ENCODE measurements at regions not wholly inside any gene's neighbourhood (a gene's known extent, or its start where the extent isn't known, plus 50 kb on each side); places are given as distances from the start of the nearest gene placed in this dataset.

DNA sequence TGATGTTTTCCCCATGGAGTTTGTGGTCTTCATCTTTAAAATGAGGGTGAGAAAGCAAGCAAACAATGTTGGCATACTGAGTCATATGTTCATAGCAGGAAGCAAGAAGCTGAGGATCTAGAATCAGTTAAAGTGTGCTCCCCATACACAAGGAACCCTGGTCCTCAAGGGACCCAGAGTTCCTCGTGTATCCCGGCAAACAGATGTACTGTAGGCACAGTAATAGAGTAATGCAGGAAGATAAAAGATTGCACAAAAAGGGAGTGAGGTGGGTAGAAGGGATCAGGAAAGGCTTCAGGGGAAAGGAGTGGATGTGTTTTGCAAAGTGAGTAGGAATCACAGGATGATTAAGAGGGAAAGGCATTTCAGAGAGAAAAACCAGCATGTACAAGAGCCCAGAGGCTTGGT lies 412.3 kb upstream of the CDH11 start:
- no peak for DNase-seq (ENCODE audit: low read depth)
- TF ChIP-seq, protein P1, sequence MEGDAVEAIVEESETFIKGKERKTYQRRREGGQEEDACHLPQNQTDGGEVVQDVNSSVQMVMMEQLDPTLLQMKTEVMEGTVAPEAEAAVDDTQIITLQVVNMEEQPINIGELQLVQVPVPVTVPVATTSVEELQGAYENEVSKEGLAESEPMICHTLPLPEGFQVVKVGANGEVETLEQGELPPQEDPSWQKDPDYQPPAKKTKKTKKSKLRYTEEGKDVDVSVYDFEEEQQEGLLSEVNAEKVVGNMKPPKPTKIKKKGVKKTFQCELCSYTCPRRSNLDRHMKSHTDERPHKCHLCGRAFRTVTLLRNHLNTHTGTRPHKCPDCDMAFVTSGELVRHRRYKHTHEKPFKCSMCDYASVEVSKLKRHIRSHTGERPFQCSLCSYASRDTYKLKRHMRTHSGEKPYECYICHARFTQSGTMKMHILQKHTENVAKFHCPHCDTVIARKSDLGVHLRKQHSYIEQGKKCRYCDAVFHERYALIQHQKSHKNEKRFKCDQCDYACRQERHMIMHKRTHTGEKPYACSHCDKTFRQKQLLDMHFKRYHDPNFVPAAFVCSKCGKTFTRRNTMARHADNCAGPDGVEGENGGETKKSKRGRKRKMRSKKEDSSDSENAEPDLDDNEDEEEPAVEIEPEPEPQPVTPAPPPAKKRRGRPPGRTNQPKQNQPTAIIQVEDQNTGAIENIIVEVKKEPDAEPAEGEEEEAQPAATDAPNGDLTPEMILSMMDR (conservative IDR thresholded peaks at IDR 0.05; ENCODE audit: low read depth, low read length), result no peak

DNA sequence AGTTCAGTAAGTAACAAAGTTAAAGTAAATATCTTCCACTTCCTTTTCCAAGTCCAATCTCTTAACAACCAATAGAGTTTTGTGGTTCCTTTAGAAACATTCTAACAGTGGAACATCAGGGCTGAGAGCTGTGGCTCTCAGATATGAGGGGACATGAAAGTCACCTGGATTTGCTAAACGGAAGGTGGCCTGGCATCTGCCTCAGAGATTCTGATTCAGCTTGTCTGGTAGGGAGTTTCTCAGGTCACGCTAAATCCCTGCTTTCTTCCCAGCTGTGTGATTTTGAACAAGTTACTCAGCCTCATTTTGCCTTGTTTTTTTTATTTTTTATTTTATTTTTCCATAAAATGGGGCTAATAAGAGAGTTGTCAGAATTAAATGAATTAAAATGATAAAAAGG lies 411.0 kb upstream of the CDH11 start:
- TF ChIP-seq, protein P1 (conservative IDR thresholded peaks at IDR 0.05; ENCODE audit: low read depth, low read length), result no peak
- H3K4me3 ChIP-seq (ENCODE audit: low read depth, low read length), result no peak overlapping the region
- no peak for DNase-seq (ENCODE audit: low read depth)

More for the DNA sequence above, 412.3 kb upstream of the CDH11 start:
- H3K4me3 ChIP-seq (ENCODE audit: low read depth, low read length), result no peak overlapping the region

DNA sequence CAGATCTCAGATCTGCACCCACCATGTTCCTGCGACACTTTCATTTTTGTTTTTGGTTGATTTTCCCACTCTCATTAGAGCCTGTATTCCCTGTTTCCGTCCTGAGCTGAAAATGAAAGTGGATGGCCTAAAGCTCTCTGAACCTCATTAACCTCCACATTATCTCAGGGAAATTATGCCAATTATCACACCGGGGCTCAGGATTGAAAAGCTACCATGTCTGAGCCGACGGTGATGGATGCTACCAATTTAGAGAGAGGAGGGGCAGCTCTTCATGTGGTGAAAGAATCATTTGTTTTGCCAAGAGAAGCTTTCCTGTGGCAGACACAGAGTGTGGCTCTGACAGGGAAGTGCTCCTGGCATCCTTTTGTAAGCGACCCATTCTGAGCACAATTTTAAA lies 410.4 kb upstream of the CDH11 start:
- DNase-seq (ENCODE audit: low read depth), result no peak

DNA sequence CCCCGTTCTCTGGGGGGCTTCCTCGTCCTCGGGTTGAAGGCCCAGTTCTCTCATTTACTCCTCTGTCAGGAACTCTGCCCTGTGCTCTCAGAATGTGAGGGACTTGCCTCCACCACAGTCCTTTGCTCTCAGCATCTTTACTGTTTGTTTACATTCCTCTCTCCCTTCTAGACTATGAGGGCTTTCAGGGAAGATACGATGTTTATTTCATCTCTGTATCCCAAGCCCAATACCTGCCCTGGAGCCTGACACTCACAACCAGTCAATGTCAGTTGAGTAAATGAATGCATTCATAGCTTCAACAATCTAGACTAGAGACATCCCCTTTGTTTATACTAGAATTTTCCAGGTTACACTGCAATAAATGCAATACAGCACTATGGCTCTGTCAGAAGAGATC lies 409.6 kb upstream of the CDH11 start:
- H3K4me3 ChIP-seq (ENCODE audit: low read depth, low read length), result no peak overlapping the region
- TF ChIP-seq, protein P1 (conservative IDR thresholded peaks at IDR 0.05; ENCODE audit: low read depth, low read length), result no peak
- no peak for DNase-seq (ENCODE audit: low read depth)

More for the DNA sequence above, 410.4 kb upstream of the CDH11 start:
- H3K4me3 ChIP-seq (ENCODE audit: low read depth, low read length), result no peak overlapping the region
- TF ChIP-seq, protein P1 (conservative IDR thresholded peaks at IDR 0.05; ENCODE audit: low read depth, low read length), result no peak

DNA sequence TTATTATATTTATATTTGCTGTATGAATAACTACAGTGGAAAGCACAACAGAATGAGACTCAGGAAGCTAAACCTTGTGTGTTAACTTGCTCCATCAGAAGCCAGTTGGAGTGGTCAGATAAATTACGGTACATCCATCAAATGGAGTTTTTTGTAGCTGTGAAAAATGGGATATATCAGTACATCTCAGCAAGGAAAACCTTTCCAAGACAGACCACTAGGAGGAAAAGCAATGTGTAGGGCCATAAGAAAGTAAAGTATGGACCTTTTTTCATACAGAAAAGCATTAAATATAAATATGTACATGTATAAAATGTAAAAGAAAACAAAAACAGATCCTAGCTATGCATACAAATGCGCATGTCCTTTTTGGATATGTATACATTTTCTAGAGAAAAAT lies 403.8 kb upstream of the CDH11 start:
- no peak for DNase-seq (ENCODE audit: low read depth)
- no peak overlapping the region for H3K4me3 ChIP-seq (ENCODE audit: low read depth, low read length)
- TF ChIP-seq, protein P1 (conservative IDR thresholded peaks at IDR 0.05; ENCODE audit: low read depth, low read length), result no peak

DNA sequence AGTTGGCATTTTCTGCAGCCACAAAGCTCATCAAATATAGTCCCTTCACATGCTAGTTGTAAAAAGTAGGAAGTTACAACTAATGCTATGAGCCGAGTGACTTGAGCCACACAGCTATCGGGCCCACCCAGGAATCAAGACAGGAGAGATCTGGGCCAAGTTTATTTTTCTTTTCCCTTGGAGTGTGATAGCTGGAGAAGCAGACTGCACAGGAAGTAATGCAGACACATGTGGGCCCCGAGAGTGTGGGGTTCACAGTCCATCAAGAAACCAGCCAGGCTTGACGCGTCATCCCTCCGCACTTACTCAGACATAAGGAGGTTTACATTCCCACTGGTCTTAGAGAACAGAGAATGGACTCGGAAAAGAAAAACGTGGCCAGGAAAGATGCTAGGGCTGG lies 403.1 kb upstream of the CDH11 start:
- DNase-seq (ENCODE audit: low read depth), result peak; percentile 9
- no peak overlapping the region for H3K4me3 ChIP-seq (ENCODE audit: low read depth, low read length)
- TF ChIP-seq, protein P1 (conservative IDR thresholded peaks at IDR 0.05; ENCODE audit: low read depth, low read length), result no peak

DNA sequence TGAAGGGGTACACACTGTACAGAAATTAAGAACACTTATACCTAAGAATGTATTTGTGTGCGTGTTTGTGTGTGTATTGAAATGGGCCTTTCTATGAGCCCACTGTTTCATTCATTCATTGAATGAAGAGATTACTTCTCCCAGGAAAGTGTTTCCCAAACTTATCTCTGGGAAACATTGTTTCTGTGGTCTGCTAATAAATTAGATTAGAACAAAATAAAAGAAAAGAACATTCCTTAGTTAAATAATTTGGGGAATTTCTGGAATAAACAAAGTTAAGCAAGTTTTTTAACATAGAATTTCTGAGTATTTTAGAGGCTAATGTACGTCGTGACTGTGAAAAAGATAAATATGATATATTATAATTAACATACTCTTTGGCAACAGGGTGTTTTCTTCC lies 402.4 kb upstream of the CDH11 start:
- TF ChIP-seq, protein P1 (conservative IDR thresholded peaks at IDR 0.05; ENCODE audit: low read depth, low read length), result no peak
- no peak for DNase-seq (ENCODE audit: low read depth)
- H3K4me3 ChIP-seq (ENCODE audit: low read depth, low read length), result no peak overlapping the region
